ENCODE measurements at regions not wholly inside any gene's neighbourhood (a gene's known extent, or its start where the extent isn't known, plus 50 kb on each side); places are given as distances from the start of the nearest gene placed in this dataset.
A peak's percentile ranks its signal among the peaks of the same experiment; 100 is the strongest.

GRCh38 chr11:116065986-116066385 is 561.8 kb upstream of the CADM1 start:
- TF ChIP-seq, protein P1, sequence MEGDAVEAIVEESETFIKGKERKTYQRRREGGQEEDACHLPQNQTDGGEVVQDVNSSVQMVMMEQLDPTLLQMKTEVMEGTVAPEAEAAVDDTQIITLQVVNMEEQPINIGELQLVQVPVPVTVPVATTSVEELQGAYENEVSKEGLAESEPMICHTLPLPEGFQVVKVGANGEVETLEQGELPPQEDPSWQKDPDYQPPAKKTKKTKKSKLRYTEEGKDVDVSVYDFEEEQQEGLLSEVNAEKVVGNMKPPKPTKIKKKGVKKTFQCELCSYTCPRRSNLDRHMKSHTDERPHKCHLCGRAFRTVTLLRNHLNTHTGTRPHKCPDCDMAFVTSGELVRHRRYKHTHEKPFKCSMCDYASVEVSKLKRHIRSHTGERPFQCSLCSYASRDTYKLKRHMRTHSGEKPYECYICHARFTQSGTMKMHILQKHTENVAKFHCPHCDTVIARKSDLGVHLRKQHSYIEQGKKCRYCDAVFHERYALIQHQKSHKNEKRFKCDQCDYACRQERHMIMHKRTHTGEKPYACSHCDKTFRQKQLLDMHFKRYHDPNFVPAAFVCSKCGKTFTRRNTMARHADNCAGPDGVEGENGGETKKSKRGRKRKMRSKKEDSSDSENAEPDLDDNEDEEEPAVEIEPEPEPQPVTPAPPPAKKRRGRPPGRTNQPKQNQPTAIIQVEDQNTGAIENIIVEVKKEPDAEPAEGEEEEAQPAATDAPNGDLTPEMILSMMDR (IDR thresholded peaks at IDR 0.05; ENCODE audit: insufficient read depth, low read length, poor library complexity, severe bottlenecking) = no peak
- H3K4me3 ChIP-seq (replicated peaks; ENCODE audit: low read depth, low read length) = no peak overlapping the region
- H3K27me3 ChIP-seq (replicated peaks; ENCODE audit: control insufficient read depth, insufficient read depth, low read length) = no peaks in the 10 kb centered on the region
- no peaks in the 10 kb centered on the region for H3K36me3 ChIP-seq (ENCODE audit: control insufficient read depth, insufficient read depth, low read length)
- no peak for DNase-seq (ENCODE audit: extremely low read depth, insufficient read length)

DNA sequence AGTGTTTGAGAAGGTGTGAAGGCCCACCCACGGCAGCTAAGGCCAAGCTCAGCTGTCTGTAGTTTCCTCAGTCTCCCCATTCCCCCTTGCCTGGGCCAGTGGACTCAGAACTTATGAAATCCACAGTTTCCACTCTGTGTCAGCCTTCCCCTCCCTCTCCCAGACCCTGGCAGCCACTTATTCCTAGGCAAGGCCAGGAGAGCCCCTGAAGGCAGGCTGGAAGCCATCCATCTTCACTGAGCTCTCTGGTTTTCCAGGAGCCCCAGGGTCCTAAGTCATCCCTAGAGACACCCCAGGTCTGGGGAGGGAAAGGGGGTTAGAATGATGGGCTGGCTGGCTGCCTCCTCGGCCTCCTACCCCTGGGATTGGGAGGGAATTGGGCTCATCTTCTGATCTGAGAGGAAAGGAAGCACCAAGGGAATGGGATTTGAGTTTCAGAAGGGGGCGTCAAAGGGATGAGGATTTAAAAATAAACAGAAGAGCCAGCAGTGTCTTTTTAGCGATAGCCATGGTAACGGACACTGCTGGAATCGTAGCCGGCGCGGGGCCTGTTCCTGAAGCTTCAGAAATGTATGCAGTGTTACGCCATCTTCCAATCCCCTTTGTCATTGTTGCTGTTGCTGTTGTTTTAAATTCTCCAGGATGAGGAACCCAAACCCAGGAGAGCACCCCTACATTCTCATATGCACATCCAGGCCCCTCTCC is 561.1 kb upstream of the CADM1 start:
- H3K36me3 ChIP-seq (ENCODE audit: control insufficient read depth, insufficient read depth, low read length) = no peaks in the 10 kb centered on the region
- no peak for DNase-seq (ENCODE audit: extremely low read depth, insufficient read length)
- H3K4me3 ChIP-seq (replicated peaks; ENCODE audit: low read depth, low read length) = no peak overlapping the region
- H3K27me3 ChIP-seq (replicated peaks; ENCODE audit: control insufficient read depth, insufficient read depth, low read length) = no peaks in the 10 kb centered on the region
- TF ChIP-seq, protein P1 (IDR thresholded peaks at IDR 0.05; ENCODE audit: insufficient read depth, low read length, poor library complexity, severe bottlenecking) = no peak

- TF ChIP-seq, protein P1 (IDR thresholded peaks at IDR 0.05; ENCODE audit: insufficient read depth, low read length, poor library complexity, severe bottlenecking) = no peak
- DNase-seq (ENCODE audit: extremely low read depth, insufficient read length) = peak; percentile 48
- Histone ChIP-seq H3K4me3 (replicated peaks; ENCODE audit: low read depth, low read length) (no peak overlapping the region), H3K36me3 (ENCODE audit: control insufficient read depth, insufficient read depth, low read length) (no peaks in the 10 kb centered on the region), H3K27me3 (replicated peaks; ENCODE audit: control insufficient read depth, insufficient read depth, low read length) (no peaks in the 10 kb centered on the region; the same call in 1 of the 2 replicates)
Measured at GRCh38 chr11:116062490-116063171, 558.4 kb upstream of the CADM1 start.

DNA sequence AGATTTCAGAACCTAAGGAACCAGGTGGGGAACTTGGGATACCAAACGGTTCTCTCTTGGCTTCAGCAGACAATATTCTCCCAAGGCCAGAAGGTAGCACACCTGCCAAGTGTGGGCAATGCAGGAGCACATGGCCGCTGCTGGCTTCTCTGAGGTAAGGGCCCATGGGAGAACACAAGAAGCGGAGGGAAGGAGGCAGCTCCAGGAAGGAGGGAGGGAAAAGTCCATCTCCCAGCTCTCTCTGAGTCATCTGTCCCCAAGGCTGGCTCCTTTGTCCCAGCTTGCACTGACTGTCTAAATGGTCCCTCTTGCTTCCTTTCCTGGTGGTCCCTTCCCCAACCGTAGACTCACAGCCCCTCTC is 557.9 kb upstream of the CADM1 start:
- TF ChIP-seq, protein P1 (IDR thresholded peaks at IDR 0.05; ENCODE audit: insufficient read depth, low read length, poor library complexity, severe bottlenecking) = no peak
- no peaks in the 10 kb centered on the region; the same call in 1 of the 2 replicates for H3K27me3 ChIP-seq (replicated peaks; ENCODE audit: control insufficient read depth, insufficient read depth, low read length)
- no peaks in the 10 kb centered on the region for H3K36me3 ChIP-seq (ENCODE audit: control insufficient read depth, insufficient read depth, low read length)
- DNase-seq (ENCODE audit: extremely low read depth, insufficient read length) = no peak
- H3K4me3 ChIP-seq (replicated peaks; ENCODE audit: low read depth, low read length) = no peak overlapping the region

DNA sequence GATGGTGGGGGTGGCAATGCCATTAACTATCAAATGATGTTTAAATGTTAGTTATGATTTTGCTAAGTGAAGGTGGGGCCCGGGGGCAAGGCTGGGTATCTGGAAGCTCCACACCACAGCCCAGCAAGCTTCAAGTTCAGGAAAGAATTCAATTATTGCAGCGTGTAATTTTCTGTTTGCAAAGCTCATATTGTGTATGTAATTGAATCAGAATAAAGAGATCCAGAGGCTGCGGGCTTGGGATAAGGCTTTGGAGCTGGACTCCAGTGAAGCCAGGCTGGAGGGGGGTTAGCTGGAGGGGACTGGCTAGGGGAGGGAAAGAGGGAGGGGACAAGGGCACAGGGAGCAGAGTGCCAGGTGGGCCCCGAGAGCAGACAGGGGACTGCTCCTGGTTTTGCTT is 557.1 kb upstream of the CADM1 start:
- DNase-seq (ENCODE audit: extremely low read depth, insufficient read length) = no peak
- Histone ChIP-seq H3K27me3 (replicated peaks; ENCODE audit: control insufficient read depth, insufficient read depth, low read length) (no peaks in the 10 kb centered on the region; the same call in 1 of the 2 replicates), H3K4me3 (replicated peaks; ENCODE audit: low read depth, low read length) (no peak overlapping the region), H3K36me3 (ENCODE audit: control insufficient read depth, insufficient read depth, low read length) (no peaks in the 10 kb centered on the region)
- TF ChIP-seq, protein P1 (IDR thresholded peaks at IDR 0.05; ENCODE audit: insufficient read depth, low read length, poor library complexity, severe bottlenecking) = no peak
